Gastrocnemius medialis (tissue), 4 donors: ENCODE measurements at regions not wholly inside any gene's neighbourhood (a gene's known extent, or its start where the extent isn't known, plus 50 kb on each side); places are given as distances from the start of the nearest gene placed in this dataset.

ENCODE experiments used
- ATAC-seq, 2 donors: fragments of 150-250 bp; one replicate each; pipeline ENCODE4 v1.9.1; 2016
- DNase-seq, 2 donors: peaks; one replicate each; pipeline ENCODE4 v3.0.0-alpha.2; 2019
- H3K27ac ChIP-seq, 4 donors: fragments of 200-600 bp; sonication (generic); 1 replicate in 1 of 4; 2 replicates in 3 of 4; pipeline ENCODE4 v1.5.1; 2016 to 2018; ENCODE audit warnings: mild to moderate bottlenecking in 2 of 4, moderate library complexity in 1 of 4
- H3K27me3 ChIP-seq, 3 donors: fragments of 200-600 bp; sonication (generic) in 2 of 3; 1 replicate in 1 of 3; 2 replicates in 2 of 3; pipeline versions ENCODE4 v1.5.1 to v1.6.0; 2016 to 2019; ENCODE audit warnings: mild to moderate bottlenecking in 1 of 3, moderate library complexity in 1 of 3
- H3K36me3 ChIP-seq, 2 donors: fragments of 200-600 bp; sonication (generic) in 1 of 2; one replicate each; pipeline ENCODE4 v1.5.1; 2017 to 2018
- H3K4me1 ChIP-seq, 2 donors: fragments of 200-600 bp; sonication (generic) in 1 of 2; one replicate each; pipeline ENCODE4 v1.5.1; 2016 to 2017; ENCODE audit warnings: mild to moderate bottlenecking in 2 of 2
- H3K4me3 ChIP-seq, 4 donors: fragments of 200-600 bp; sonication (generic) in 3 of 4; 1 replicate in 1 of 4; 2 replicates in 3 of 4; pipeline ENCODE4 v1.5.1; 2016 to 2019; ENCODE audit warnings: mild to moderate bottlenecking in 2 of 4
- H3K9me3 ChIP-seq, 3 donors: fragments of 200-600 bp; sonication (generic) in 2 of 3; 1 replicate in 1 of 3; 2 replicates in 2 of 3; pipeline ENCODE4 v1.5.1; 2016 to 2019
- POLR2A ChIP-seq, 2 donors: fragments of 450-650 bp; IDR thresholded peaks; one replicate each; pipeline ENCODE4 v1.6.1; 2017; ENCODE audit warnings: antibody characterized with exemption in 2 of 2, mild to moderate bottlenecking in 2 of 2, moderate library complexity in 2 of 2
- in situ Hi-C, 4 donors: fragments of 200-750 bp; cut with MboI; loops; one replicate each; pipeline versions ENCODE4 v1.15.0 to v1.8.0; 2017; ENCODE audit warnings: low sequenced_read_pairs in 4 of 4
- intact Hi-C: fragments of 100-400 bp; cut with DNase I; formaldehyde crosslinking; loops from one replicate; pipeline ENCODE4 v1.15.1; 2023; ENCODE audit warnings: low total_unique reads
- TF ChIP-seq, protein P1 (sequence below), 5 experiments: fragments of 450-650 bp in 3 of 5; fragments of 200-600 bp in 2 of 5; sonication (generic) in 2 of 5; IDR thresholded peaks in 4 of 5; conservative IDR thresholded peaks in 1 of 5; 1 replicate in 4 of 5; 2 replicates in 1 of 5; pipeline ENCODE4 v1.5.1; 2016 to 2019; ENCODE audit warnings: antibody characterized with exemption in 5 of 5, mild to moderate bottlenecking in 3 of 5, moderate library complexity in 3 of 5

DNA sequence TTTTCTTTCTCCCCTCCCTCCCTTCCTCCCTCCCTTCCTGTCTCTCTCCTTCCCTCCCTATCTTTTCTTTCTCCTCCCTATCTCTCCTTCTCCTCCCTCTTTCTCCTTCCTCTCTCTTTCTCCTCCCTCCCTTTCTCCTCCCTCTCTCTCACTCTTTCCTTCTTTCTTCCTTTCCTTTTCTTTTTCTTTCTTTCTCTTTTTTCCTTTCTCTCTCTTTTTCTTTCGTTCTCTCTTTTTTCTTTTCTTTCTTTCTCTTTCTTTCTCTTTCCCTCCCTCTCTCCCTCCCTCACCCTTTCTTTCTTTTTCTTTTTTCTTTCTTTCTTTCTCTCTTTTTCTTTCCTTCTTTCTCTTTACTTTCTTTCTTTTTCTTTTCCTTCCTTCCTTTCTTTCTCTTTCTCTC lies 169.7 kb upstream of the LINC00305 start:
- ATAC-seq (no peak), DNase-seq (no peak)
- Histone ChIP-seq H3K27ac (no peak overlapping the region), H3K36me3 (no peaks in the 10 kb centered on the region), H3K4me3 (no peak overlapping the region), H3K4me1 (no peaks in the 10 kb centered on the region), H3K9me3 (no peaks in the 10 kb centered on the region), H3K27me3 (no peaks in the 10 kb centered on the region)
- TF ChIP-seq POLR2A (IDR thresholded peaks at IDR 0.05), result no peak
- TF ChIP-seq, protein P1, sequence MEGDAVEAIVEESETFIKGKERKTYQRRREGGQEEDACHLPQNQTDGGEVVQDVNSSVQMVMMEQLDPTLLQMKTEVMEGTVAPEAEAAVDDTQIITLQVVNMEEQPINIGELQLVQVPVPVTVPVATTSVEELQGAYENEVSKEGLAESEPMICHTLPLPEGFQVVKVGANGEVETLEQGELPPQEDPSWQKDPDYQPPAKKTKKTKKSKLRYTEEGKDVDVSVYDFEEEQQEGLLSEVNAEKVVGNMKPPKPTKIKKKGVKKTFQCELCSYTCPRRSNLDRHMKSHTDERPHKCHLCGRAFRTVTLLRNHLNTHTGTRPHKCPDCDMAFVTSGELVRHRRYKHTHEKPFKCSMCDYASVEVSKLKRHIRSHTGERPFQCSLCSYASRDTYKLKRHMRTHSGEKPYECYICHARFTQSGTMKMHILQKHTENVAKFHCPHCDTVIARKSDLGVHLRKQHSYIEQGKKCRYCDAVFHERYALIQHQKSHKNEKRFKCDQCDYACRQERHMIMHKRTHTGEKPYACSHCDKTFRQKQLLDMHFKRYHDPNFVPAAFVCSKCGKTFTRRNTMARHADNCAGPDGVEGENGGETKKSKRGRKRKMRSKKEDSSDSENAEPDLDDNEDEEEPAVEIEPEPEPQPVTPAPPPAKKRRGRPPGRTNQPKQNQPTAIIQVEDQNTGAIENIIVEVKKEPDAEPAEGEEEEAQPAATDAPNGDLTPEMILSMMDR (IDR thresholded peaks at IDR 0.05 in 4 of 5, conservative IDR thresholded peaks at IDR 0.05 in 1 of 5), result no peak
- intact Hi-C loops, result no loop called here
- in situ Hi-C loops, result no loop called here

GRCh38 chr18:64311859-64312258 lies 163.0 kb upstream of the LINC00305 start:
- no peak overlapping the region for H3K4me3 ChIP-seq
- H3K36me3 ChIP-seq, result no peaks in the 10 kb centered on the region
- H3K4me1 ChIP-seq, result no peaks in the 10 kb centered on the region
- DNase-seq (no peak), ATAC-seq (no peak)
- intact Hi-C loops, result no loop called here
- H3K27me3 ChIP-seq, result no peaks in the 10 kb centered on the region
- no peak overlapping the region for H3K27ac ChIP-seq
- TF ChIP-seq, protein P1 (IDR thresholded peaks at IDR 0.05 in 4 of 5, conservative IDR thresholded peaks at IDR 0.05 in 1 of 5), result no peak
- TF ChIP-seq POLR2A (IDR thresholded peaks at IDR 0.05), result no peak
- H3K9me3 ChIP-seq, result no peaks in the 10 kb centered on the region
- in situ Hi-C loops, result no loop called here

DNA sequence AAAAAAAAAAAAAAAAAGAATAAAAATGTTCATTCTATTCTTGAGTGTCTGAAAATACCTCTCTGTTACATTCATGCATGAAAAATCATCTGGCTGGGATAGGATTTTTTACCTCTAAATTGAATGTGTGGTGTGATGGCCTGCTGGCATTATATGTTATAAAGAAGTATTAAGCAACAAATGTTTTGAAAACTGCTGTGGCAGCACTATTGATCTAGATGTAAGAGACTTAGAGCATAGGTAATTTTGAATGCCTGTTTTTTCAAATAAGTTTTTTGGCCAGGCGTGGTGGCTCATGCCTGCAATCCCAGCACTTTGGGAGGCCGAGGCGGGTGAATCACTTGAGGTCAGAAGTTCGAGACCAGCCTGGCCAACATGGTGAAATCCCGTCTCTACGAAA lies 147.0 kb upstream of the LINC00305 start:
- no peak overlapping the region for H3K27ac ChIP-seq
- no peak overlapping the region for H3K4me3 ChIP-seq
- no peaks in the 10 kb centered on the region for H3K4me1 ChIP-seq
- ATAC-seq, result no peak
- H3K9me3 ChIP-seq, result no peaks in the 10 kb centered on the region
- in situ Hi-C loops, result loop anchor here in 1 of 4 donors (25.0 kb wide), 1 partner anchor 91 kb away; no protein-coding TSS in a partner anchor
- no peak for DNase-seq
- TF ChIP-seq POLR2A (IDR thresholded peaks at IDR 0.05), result no peak
- TF ChIP-seq, protein P1 (IDR thresholded peaks at IDR 0.05 in 4 of 5, conservative IDR thresholded peaks at IDR 0.05 in 1 of 5), result no peak
- no peaks in the 10 kb centered on the region for H3K36me3 ChIP-seq
- no peaks in the 10 kb centered on the region for H3K27me3 ChIP-seq
- intact Hi-C loops, result no loop called here

DNA sequence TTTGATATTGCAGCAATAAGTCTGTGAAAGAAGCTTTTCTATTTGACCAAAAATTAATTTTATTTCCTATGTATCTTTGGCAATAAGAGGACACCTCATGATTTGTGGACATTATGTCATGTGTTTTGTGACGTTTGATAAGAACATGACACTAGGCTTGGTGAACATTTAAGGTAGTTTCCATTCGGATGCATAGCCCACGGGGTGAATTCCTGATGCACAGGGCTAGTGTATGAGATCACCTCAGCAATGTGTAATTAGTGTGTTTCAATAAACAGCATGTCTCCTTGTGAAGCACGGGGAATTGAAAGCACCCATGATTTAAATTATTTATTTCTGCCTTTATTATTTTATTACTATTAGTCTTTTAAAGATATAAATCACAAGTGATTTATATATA lies 146.1 kb upstream of the LINC00305 start:
- Histone ChIP-seq H3K9me3 (no peaks in the 10 kb centered on the region), H3K4me1 (no peaks in the 10 kb centered on the region), H3K27me3 (no peaks in the 10 kb centered on the region), H3K4me3 (no peak overlapping the region), H3K27ac (no peak overlapping the region), H3K36me3 (no peaks in the 10 kb centered on the region)
- no peak for DNase-seq
- in situ Hi-C loops (loop anchor here in 1 of 4 donors (25.0 kb wide), 1 partner anchor 92 kb away; no protein-coding TSS in a partner anchor), intact Hi-C loops (no loop called here)
- ATAC-seq, result no peak
- no peak for TF ChIP-seq POLR2A (IDR thresholded peaks at IDR 0.05)
- TF ChIP-seq, protein P1 (IDR thresholded peaks at IDR 0.05 in 4 of 5, conservative IDR thresholded peaks at IDR 0.05 in 1 of 5), result no peak

GRCh38 chr18:64288432-64288831 lies 139.5 kb upstream of the LINC00305 start:
- ATAC-seq (no peak), DNase-seq (no peak)
- Histone ChIP-seq H3K27me3 (no peaks in the 10 kb centered on the region), H3K4me3 (no peak overlapping the region), H3K4me1 (no peaks in the 10 kb centered on the region), H3K9me3 (no peaks in the 10 kb centered on the region), H3K27ac (no peak overlapping the region), H3K36me3 (no peaks in the 10 kb centered on the region)
- intact Hi-C loops, result no loop called here
- TF ChIP-seq, protein P1 (IDR thresholded peaks at IDR 0.05 in 4 of 5, conservative IDR thresholded peaks at IDR 0.05 in 1 of 5), result no peak
- TF ChIP-seq POLR2A (IDR thresholded peaks at IDR 0.05), result no peak
- in situ Hi-C loops, result loop anchor here in 1 of 4 donors (25.0 kb wide), 1 partner anchor 99 kb away; no protein-coding TSS in a partner anchor
